Central memory CD8-positive, alpha-beta T cell (primary cell): ENCODE measurements at regions not wholly inside any gene's neighbourhood (a gene's known extent, or its start where the extent isn't known, plus 50 kb on each side); places are given as distances from the start of the nearest gene placed in this dataset.

Experiments used
- ATAC-seq: fragments of 150-1000 bp; cut with Tn5 transposase; replicated peaks from 2 replicates; pipeline ENCODE4 v1.10.0; 2022; ENCODE audit warnings: mild to moderate bottlenecking, moderate FRiP score, moderate number of reproducible peaks; ENCODE audit not compliant: poor library complexity, severe bottlenecking; ENCODE audit errors: extremely low read depth
- DNase-seq, 2 donors: peaks; one replicate each; pipeline ENCODE4 v3.0.0; 2021; ENCODE audit warnings: low spot score in 2 of 2
- H3K27ac Mint-ChIP-seq: one replicate; pipeline ENCODE4 v1.8.0; 2022; ENCODE audit warnings: low read depth, mild to moderate bottlenecking, moderate library complexity, mixed read lengths
- H3K27me3 Mint-ChIP-seq: one replicate; pipeline ENCODE4 v1.8.0; 2022; ENCODE audit warnings: mixed read lengths
- H3K36me3 Mint-ChIP-seq: one replicate; pipeline ENCODE4 v1.8.0; 2022; ENCODE audit warnings: mild to moderate bottlenecking, moderate library complexity, mixed read lengths; ENCODE audit not compliant: insufficient read depth
- H3K4me1 Mint-ChIP-seq: one replicate; pipeline ENCODE4 v1.8.0; 2022; ENCODE audit warnings: mixed read lengths
- H3K4me3 Mint-ChIP-seq: one replicate; pipeline ENCODE4 v1.8.0; 2022; ENCODE audit warnings: mild to moderate bottlenecking, moderate library complexity, mixed read lengths
- H3K9me3 Mint-ChIP-seq: one replicate; pipeline ENCODE4 v1.8.0; 2022; ENCODE audit warnings: mixed read lengths

DNA sequence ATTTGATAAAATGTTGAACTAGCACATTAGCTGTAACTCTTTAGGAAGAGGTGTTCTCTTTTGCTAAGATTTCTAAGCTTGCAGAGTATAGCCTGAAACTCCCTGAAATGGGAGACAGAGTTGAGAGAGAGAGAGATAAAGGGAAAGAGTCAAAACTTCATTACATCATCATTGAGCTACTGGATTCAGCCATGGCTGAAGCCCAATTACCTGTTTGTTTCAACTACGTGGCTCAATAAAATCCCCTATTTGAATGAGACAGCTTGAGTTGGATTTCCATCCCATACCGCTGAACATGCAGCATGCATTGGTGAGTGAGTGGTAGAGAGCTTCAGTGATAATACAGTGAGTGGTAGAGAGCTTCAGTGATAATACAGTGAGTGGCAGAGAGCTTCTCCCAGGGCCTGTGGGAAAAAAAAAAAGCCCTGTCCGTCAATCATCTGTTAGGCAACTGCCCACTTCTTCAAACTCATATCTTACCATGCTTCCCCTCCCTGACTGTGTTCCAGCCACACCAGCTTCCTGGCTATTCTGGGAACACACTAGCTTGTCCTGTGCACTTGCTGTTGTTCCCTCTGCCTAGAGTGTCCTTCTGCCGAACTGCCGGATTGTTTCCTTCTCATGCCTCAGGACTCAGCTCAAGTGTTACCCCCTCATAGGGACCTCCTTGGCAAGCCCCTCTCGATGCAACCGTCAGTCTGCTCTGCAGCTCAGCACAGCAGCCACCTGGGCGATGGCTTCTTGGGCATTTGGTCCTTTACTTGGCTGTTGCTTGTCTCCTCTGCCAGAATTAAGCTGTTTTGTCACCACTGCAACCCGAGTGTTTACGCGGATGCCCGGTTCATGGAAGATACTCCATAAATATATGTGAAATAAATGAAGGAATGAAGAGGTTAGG is 91.3 kb upstream of the EYA2 start:
- Mint-ChIP-seq H3K4me1 (no peaks in the 10 kb centered on the region), H3K36me3 (no peaks in the 10 kb centered on the region), H3K27ac (no peak overlapping the region), H3K27me3 (peaks cover 56% of the 10 kb centered on the region), H3K4me3 (no peak overlapping the region), H3K9me3 (no peaks in the 10 kb centered on the region)
- ATAC-seq (no peak), DNase-seq (no peak)

DNA sequence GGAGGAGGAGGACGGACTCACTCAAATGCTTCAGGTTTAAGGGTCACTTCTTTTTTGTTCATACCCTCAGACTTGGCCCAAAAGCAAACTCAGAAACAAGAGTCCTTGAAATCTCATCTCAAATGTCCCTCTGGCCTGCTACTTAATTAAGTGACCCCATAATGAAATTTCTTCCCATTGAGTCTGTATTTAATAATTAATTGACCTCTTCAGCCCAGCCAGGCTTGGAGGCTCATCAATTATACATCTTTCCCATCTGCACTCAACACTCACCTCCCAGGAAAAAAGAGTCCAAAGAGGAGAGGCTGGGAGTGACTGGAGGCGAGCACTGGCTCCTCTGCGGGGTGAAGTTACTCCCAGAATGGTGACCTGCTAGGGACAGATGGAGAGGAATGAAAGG is 90.5 kb upstream of the EYA2 start:
- Mint-ChIP-seq H3K4me1 (no peaks in the 10 kb centered on the region), H3K36me3 (no peaks in the 10 kb centered on the region), H3K27ac (no peak overlapping the region), H3K4me3 (no peak overlapping the region), H3K9me3 (no peaks in the 10 kb centered on the region), H3K27me3 (peaks cover 51% of the 10 kb centered on the region)
- ATAC-seq = no peak
- no peak for DNase-seq

DNA sequence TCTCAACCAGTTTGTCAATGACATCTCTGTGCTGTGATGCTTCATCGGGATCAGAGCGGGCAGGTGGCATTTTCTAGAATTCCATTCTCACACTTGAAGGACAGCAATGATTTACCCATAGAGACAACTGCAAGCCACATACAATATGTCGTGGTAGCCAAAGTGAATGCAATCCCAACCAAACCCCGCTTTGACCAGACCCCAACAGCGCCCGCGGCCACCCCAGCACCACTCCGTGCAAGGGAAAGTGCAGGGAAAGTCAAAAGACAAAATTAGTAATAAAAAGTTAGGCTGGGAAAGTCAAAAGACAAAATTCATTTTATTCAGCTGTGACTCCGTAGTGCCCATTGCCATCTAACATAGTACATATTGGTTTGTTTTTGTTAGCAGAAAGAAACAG is 88.8 kb upstream of the EYA2 start:
- Mint-ChIP-seq H3K4me3 (no peak overlapping the region), H3K36me3 (no peaks in the 10 kb centered on the region), H3K27me3 (peaks cover 58% of the 10 kb centered on the region), H3K27ac (no peak overlapping the region), H3K9me3 (no peaks in the 10 kb centered on the region), H3K4me1 (no peaks in the 10 kb centered on the region)
- ATAC-seq (no peak), DNase-seq (no peak)

DNA sequence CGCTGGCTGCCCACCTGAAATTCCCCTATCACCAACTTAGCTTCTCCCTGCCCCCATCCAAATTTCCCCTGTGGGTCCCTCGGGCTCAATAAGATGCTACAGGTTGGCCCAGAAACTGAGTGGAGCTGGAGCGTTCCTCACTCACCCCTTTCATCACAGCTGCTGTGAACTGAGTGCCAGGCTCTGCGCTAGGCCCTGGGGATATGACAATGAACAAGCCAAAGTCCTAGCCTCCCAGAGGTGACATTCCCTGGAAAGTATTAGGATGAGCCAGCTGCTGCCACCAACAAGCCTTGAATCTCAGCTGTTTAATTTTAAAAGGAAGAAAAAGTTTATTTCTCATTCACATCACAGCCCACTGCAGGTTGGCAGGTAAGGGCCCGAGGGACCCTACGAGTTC is 86.6 kb upstream of the EYA2 start:
- Mint-ChIP-seq H3K4me1 (no peaks in the 10 kb centered on the region), H3K9me3 (no peaks in the 10 kb centered on the region), H3K36me3 (no peaks in the 10 kb centered on the region), H3K27me3 (peaks cover 63% of the 10 kb centered on the region), H3K27ac (no peak overlapping the region), H3K4me3 (no peak overlapping the region)
- ATAC-seq (no peak), DNase-seq (no peak)

DNA sequence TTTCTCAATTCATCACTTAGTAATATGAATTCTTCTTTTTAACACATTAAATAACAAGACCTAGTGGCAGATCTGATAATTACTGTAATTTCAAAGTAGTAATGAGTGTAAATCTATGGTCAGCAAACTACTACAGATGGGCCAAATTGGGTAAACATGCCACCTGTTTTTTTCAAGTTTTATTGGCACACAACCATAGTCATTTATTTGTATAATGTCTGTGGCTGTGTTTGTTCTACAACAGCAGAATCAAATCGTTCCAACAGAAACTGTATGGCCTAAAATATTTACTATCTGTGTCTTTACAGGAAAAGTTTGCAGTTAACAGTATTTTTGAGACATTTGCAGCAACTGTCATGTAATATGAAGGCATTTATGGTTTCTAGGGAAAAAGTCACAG is 86.1 kb upstream of the EYA2 start:
- Mint-ChIP-seq H3K4me1 (no peaks in the 10 kb centered on the region), H3K27ac (no peak overlapping the region), H3K4me3 (no peak overlapping the region), H3K9me3 (no peaks in the 10 kb centered on the region), H3K36me3 (no peaks in the 10 kb centered on the region), H3K27me3 (peaks cover 64% of the 10 kb centered on the region)
- DNase-seq (no peak), ATAC-seq (no peak)

DNA sequence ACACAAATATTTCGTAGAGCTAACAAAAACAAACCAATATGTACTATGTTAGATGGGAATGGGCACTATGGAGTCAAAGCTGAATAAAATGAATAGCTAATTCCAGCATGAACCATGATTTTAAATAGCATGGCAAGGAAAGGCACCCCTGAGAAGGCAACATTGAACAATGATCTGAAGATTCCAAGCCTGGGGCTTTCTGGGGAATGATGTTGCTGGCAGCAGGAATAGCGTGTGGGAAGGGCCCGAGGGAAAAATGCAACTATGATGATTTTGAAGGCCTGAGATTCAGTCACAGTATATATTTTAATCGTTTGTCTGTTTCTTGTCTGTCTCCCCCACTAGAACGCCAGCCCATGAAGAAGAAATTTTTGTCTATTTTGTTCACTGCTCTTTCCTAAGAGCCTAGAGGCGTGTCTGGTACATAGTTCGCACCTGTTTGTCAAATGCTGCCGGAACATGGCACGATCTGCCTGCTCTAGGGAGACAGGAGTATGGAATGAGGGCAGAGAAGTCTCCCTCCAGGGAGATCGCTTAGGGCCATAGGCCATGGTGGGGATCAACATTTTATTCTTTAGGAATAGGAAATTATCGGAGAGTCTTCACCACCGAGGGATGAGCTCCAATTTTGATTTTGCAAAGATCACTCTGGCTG is 84.8 kb upstream of the EYA2 start:
- Mint-ChIP-seq H3K9me3 (no peaks in the 10 kb centered on the region), H3K4me1 (no peaks in the 10 kb centered on the region), H3K36me3 (no peaks in the 10 kb centered on the region), H3K4me3 (no peak overlapping the region), H3K27me3 (peaks cover 60% of the 10 kb centered on the region), H3K27ac (no peak overlapping the region)
- no peak for DNase-seq
- no peak for ATAC-seq

DNA sequence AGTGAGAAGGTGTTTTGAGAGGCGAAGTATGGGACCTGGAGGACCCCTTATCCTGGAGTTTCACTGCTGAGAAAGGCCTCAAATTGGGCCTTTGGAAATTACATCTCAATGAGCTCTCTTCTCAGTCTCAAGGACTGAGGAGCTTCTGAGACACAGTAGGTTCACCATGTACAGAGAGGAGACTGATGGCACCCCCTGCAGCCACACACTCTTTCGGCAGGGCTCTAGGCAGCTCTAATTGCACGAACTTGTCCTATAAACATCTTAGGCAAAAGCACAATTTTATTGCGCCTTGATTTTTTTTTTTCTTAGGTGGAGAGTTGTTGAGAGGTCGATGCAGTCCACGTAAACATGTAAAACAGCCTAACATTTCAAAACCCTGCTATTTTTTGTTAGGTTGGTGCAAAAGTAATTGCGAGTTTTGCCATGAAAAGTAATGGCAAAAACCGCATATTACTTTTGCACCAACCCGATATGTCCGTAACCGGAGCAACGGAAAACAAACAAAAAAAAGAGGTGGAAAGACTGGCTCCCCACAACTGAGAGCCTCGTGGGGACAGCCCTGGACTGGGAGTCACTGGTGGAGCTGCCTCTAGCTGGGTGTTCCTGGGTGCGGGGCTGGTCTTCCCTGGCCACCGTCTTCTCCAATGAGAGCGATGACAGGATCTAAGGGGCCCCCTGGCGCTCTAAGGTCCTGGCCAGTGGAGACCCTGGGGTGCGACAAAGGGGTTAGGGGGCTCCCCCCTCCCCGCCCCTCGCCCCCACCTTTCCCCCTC is 84.0 kb upstream of the EYA2 start:
- no peaks in the 10 kb centered on the region for H3K36me3 Mint-ChIP-seq
- ATAC-seq = no peak

DNA sequence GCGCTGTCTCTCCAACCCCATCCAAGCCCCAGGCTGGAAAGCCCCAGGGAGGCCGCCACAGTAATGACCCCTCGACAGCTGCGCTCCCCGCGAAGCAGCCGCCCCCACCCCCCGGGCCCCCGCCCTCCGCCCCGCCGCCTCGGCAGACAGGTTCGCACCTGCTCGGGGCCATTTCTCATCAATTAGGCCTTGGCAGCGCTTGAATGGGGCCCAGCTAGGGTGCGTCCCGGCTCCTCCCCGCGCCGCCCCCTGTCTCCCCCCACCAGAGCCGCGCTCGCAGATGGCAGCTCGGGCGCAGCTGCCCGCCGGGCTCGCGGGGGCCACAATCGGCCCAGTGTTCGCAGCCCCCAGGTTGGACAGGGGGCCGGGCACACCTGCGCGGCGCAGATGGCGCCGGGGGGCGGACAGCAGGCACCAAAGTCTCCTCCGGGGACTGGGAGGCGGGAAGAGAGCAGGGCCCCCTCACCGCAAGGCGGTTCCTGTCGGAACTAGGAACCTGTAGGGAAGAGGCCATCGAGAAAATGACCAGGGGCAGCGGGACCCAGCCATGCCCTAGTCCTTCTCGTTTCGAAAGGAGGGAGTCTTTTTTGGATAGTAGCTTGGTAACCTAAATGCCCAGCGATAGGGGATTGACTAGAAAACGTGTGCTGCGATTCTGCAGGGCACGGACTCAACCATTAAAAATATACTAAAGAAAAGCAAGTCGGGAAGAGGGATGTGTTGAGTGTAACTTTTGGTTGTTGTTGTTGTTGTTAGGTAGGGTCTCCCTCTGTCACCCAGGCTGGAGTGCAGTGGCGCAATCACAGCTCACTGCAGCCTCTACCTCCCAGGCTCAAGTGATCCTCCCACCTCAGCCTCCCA is 83.2 kb upstream of the EYA2 start:
- Mint-ChIP-seq H3K9me3 (no peaks in the 10 kb centered on the region), H3K36me3 (no peaks in the 10 kb centered on the region), H3K27ac (no peak overlapping the region), H3K27me3 (peaks cover 73% of the 10 kb centered on the region), H3K4me3 (no peak overlapping the region), H3K4me1 (no peaks in the 10 kb centered on the region)
- DNase-seq (no peak), ATAC-seq (no peak)

More for the DNA sequence above, 84.0 kb upstream of the EYA2 start:
- Mint-ChIP-seq H3K27ac (no peak overlapping the region), H3K27me3 (peaks cover 68% of the 10 kb centered on the region), H3K4me1 (no peaks in the 10 kb centered on the region), H3K9me3 (no peaks in the 10 kb centered on the region), H3K4me3 (no peak overlapping the region)
- no peak for DNase-seq

DNA sequence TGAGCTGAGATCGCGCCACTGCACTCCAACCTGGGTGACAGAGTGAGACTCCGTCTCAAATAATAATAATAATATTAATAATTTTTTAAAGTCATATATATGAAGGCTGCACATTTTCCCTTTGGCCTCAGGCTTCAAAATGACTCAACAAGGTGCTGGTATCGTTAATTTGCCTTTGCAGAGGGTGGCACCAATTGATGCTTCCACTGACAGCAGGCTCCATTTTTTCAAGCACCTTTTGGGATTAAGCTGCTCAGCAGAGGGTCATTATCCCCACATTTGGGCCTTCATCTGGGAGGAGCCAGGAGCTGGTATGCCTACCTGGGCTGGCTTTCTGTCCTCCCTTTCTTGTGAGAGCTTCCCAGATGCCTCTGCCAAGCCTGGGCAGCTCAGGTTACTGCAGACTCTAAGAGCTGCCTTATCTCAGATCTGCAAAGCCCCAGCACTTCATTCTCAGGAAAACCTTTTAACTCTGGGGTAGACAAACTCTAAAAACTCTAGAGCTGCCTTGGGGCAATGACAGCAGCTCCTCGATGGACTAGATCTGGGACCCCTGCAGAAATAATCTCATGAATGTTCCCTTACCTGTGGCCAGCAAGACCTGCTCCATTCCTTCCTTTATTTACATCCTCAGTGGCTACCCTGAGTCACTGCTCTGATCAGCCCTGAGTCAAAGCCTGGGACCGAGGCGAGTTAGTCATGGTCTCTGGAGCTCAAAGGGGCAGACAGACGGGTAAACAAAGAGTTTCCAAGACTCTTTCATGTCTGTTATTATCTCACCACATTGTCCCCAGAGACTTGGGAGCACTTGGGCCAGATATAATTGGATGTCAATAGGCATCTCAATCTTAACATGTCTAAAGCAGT is 80.0 kb upstream of the EYA2 start:
- no peak for DNase-seq
- ATAC-seq = no peak
- Mint-ChIP-seq H3K27ac (no peak overlapping the region), H3K27me3 (peaks cover 79% of the 10 kb centered on the region), H3K9me3 (no peaks in the 10 kb centered on the region), H3K4me3 (no peak overlapping the region), H3K4me1 (no peaks in the 10 kb centered on the region), H3K36me3 (no peaks in the 10 kb centered on the region)

DNA sequence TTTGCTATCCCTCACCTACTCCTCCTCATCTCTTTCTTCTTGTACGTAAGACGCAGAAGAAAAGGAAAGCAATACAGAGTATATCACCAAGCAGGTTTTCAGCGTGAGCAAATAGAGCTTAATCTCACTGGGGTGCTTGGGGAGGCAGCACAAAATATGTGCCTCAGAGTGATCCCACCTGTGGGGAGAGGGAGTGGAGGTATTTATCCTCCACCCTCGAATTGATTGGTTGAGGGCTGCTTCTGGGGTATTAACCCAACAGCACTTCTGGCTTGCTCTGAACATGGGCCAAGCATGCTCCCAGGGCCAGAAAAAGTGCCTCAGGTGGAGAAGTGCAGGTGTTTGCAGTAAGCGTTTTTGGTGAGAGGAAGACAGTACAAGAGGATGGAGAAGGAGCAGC is 78.5 kb upstream of the EYA2 start:
- Mint-ChIP-seq H3K27ac (no peak overlapping the region), H3K4me1 (no peaks in the 10 kb centered on the region), H3K27me3 (peaks cover 81% of the 10 kb centered on the region), H3K4me3 (no peak overlapping the region), H3K9me3 (no peaks in the 10 kb centered on the region), H3K36me3 (no peaks in the 10 kb centered on the region)
- DNase-seq = no peak
- no peak for ATAC-seq

DNA sequence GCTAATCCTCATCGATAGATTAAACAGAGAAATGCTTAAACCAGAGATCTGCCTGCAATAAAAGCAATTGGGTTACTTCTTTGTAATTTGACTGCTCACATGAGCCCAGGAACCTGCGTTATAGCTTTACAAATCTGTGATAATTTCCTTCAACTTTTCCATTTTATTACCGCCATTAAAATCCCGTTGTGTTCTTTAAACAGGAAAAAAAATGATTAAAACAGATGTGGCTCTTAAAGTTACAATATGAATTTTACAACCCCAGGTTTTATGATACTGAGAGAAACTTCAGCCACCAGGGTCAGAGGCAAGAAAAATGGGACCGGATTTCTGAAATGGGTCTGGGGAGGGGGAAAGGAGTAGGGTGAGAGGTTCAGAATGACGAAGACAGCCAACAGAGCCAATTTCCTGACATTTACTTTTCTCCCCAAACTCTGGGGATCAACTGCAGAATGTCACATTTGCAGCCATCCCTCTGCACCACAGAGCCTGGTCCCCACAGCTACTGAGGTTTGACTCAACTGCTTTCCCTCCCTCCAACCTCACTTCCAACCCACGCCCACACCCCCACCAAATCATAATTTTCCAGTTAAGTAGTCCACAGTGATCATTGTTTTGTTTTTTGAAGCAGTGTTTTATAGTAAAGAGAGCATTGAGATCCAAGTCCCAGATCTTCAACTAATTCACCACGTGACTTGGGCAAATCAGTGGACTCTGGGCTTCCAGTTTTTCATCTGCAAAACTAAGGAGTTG is 77.6 kb upstream of the EYA2 start:
- Mint-ChIP-seq H3K4me1 (no peaks in the 10 kb centered on the region), H3K4me3 (no peak overlapping the region), H3K27me3 (peaks cover 75% of the 10 kb centered on the region), H3K36me3 (no peaks in the 10 kb centered on the region), H3K27ac (no peak overlapping the region), H3K9me3 (no peaks in the 10 kb centered on the region)
- ATAC-seq (no peak), DNase-seq (no peak)
